Smooth muscle cell (in vitro differentiated cells): ENCODE measurements at regions not wholly inside any gene's neighbourhood (a gene's known extent, or its start where the extent isn't known, plus 50 kb on each side); places are given as distances from the start of the nearest gene placed in this dataset.
"Not testable (repeated sequence)": the region's sequence is repeated elsewhere in the genome, so short reads cannot be mapped to it uniquely, and the experiment has no call there.

Experiments used
- DNase-seq: peaks from one replicate; lab custom pipeline; 2025; ENCODE audit not compliant: unreplicated experiment; lab: John Stamatoyannopoulos, UW
- H2AFZ ChIP-seq: fragments of 200-600 bp; sonication (generic); 2 replicates; pipeline ENCODE4 v1.6.0; 2016; ENCODE audit warnings: antibody characterized with exemption, low read depth, mild to moderate bottlenecking
- H3F3A ChIP-seq: fragments of 200-600 bp; sonication (generic); 2 replicates; pipeline ENCODE4 v1.6.0; 2017; ENCODE audit warnings: antibody characterized with exemption, low read depth
- H3K27ac ChIP-seq: fragments of 200-600 bp; sonication (generic); 2 replicates; pipeline ENCODE4 v1.5.1; 2016; ENCODE audit warnings: low read depth, mild to moderate bottlenecking
- H3K27me3 ChIP-seq: fragments of 200-600 bp; sonication (generic); 2 replicates; pipeline ENCODE4 v1.6.1; 2016; ENCODE audit warnings: low read depth, mild to moderate bottlenecking
- H3K36me3 ChIP-seq: fragments of 200-600 bp; sonication (generic); 2 replicates; pipeline ENCODE4 v1.5.1; 2016; ENCODE audit warnings: low read depth
- H3K4me1 ChIP-seq: fragments of 200-600 bp; sonication (generic); 2 replicates; pipeline ENCODE4 v1.5.1; 2016; ENCODE audit warnings: low read depth
- H3K4me2 ChIP-seq: fragments of 200-600 bp; sonication (generic); 2 replicates; pipeline ENCODE4 v1.6.0; 2016; ENCODE audit warnings: mild to moderate bottlenecking
- H3K4me3 ChIP-seq: fragments of 200-600 bp; sonication (generic); 2 replicates; pipeline ENCODE4 v1.5.1; 2016; ENCODE audit warnings: mild to moderate bottlenecking
- H3K79me2 ChIP-seq: fragments of 200-600 bp; sonication (generic); 2 replicates; pipeline ENCODE4 v1.6.0; 2016; ENCODE audit warnings: low read depth, mild to moderate bottlenecking
- H3K9ac ChIP-seq: fragments of 200-600 bp; sonication (generic); 2 replicates; pipeline ENCODE4 v1.6.0; 2016; ENCODE audit warnings: low read depth
- H3K9me3 ChIP-seq: fragments of 200-600 bp; sonication (generic); replicated peaks from 2 replicates; pipeline ENCODE4 v1.5.1; 2016; ENCODE audit warnings: low read depth
- H4K20me1 ChIP-seq: fragments of 200-600 bp; sonication (generic); 2 replicates; pipeline ENCODE4 v1.6.0; 2016; ENCODE audit warnings: low read depth
- CTCF ChIP-seq: fragments of 200-600 bp; sonication (generic); IDR thresholded peaks from 2 replicates; pipeline ENCODE4 v1.5.1; 2017; ENCODE audit warnings: borderline replicate concordance, mild to moderate bottlenecking, antibody characterized with exemption; ENCODE audit not compliant: insufficient read depth, poor library complexity, severe bottlenecking
- WGBS: methylation state at CpG from one replicate; pipeline ENCODE4 v1.1.7; 2016; ENCODE audit warnings: low lambda C conversion rate; 5-methylcytosine and 5-hydroxymethylcytosine counted together

- H3K4me1 ChIP-seq, result peaks cover 8% of the 10 kb centered on the region
- H3K27ac ChIP-seq, result no peak overlapping the region
- no peak overlapping the region for H3K4me2 ChIP-seq
- H2AFZ ChIP-seq, result no peak overlapping the region
- H3K36me3 ChIP-seq, result no peaks in the 10 kb centered on the region
- TF ChIP-seq CTCF, result no peak
- H3F3A ChIP-seq, result peaks cover 6% of the 10 kb centered on the region
- no peaks in the 10 kb centered on the region for H3K79me2 ChIP-seq
- WGBS, result 86% methylated on average over 2 of the region's 2 CpGs
- no peak overlapping the region for H3K9ac ChIP-seq
- no peak overlapping the region for H3K4me3 ChIP-seq
- H3K9me3 ChIP-seq, result no peaks in the 10 kb centered on the region
- no peaks in the 10 kb centered on the region for H3K27me3 ChIP-seq
- DNase-seq, result no peak
- H4K20me1 ChIP-seq, result no peaks in the 10 kb centered on the region
These were observed 1277.9 kb upstream of the TENM4 start for GRCh38 chr11:80718611-80719291.

- no peaks in the 10 kb centered on the region for H3K27me3 ChIP-seq
- no peaks in the 10 kb centered on the region for H3K79me2 ChIP-seq
- peak overlapping the region; percentile 75 for H3K27ac ChIP-seq
- no peaks in the 10 kb centered on the region for H3F3A ChIP-seq
- no peak overlapping the region for H2AFZ ChIP-seq
- no peak for TF ChIP-seq CTCF
- no peaks in the 10 kb centered on the region for H3K36me3 ChIP-seq
- no peaks in the 10 kb centered on the region for H4K20me1 ChIP-seq
- H3K9ac ChIP-seq, result no peak overlapping the region
- no peaks in the 10 kb centered on the region for H3K9me3 ChIP-seq
- H3K4me2 ChIP-seq, result no peak overlapping the region
- no peak overlapping the region for H3K4me3 ChIP-seq
- no peak for DNase-seq
- no peaks in the 10 kb centered on the region for H3K4me1 ChIP-seq
- 62% methylated on average over 2 of the region's 2 CpGs for WGBS
These were observed 1261.4 kb upstream of the TENM4 start for GRCh38 chr11:80702264-80702663.

GRCh38 chr11:80700386-80700785 lies 1259.6 kb upstream of the TENM4 start:
- Histone ChIP-seq H3K9me3 (no peaks in the 10 kb centered on the region), H3K27ac (peak overlapping the region; percentile 75), H3K4me3 (no peak overlapping the region), H3K27me3 (no peaks in the 10 kb centered on the region), H2AFZ (no peak overlapping the region), H3K36me3 (no peaks in the 10 kb centered on the region), H4K20me1 (no peaks in the 10 kb centered on the region), H3K79me2 (no peaks in the 10 kb centered on the region), H3K4me1 (no peaks in the 10 kb centered on the region), H3K9ac (no peak overlapping the region), H3K4me2 (no peak overlapping the region), H3F3A (no peaks in the 10 kb centered on the region)
- DNase-seq, result no peak
- WGBS, result 74% methylated on average over 4 of the region's 4 CpGs
- TF ChIP-seq CTCF, result no peak

- not testable (repeated sequence) for H3K79me2 ChIP-seq, H3K4me2 ChIP-seq, H3K4me1 ChIP-seq, H3K4me3 ChIP-seq, H3K36me3 ChIP-seq, H3K27me3 ChIP-seq, H4K20me1 ChIP-seq, H3K9me3 ChIP-seq, H2AFZ ChIP-seq, H3K9ac ChIP-seq, H3F3A ChIP-seq, DNase-seq
- H3K27ac ChIP-seq, result peak overlapping the region; percentile 75
- 62% methylated on average over 16 of the region's 16 CpGs for whole genome bisulfite sequencing
These were observed 1258.8 kb upstream of the TENM4 start for GRCh38 chr11:80699406-80700177.
